KMS-11 (cell line): ENCODE measurements at regions not wholly inside any gene's neighbourhood (a gene's known extent, or its start where the extent isn't known, plus 50 kb on each side); places are given as distances from the start of the nearest gene placed in this dataset.

Experiments used
- H2AFZ ChIP-seq: fragments of 200-600 bp; sonication (generic); 2 replicates; pipeline ENCODE4 v1.6.1; 2016; ENCODE audit warnings: antibody characterized with exemption, mixed run types, low read depth
- H3K27ac ChIP-seq: fragments of 200-600 bp; sonication (generic); 2 replicates; pipeline ENCODE4 v1.6.1; 2016; ENCODE audit warnings: mild to moderate bottlenecking, mixed run types
- H3K27me3 ChIP-seq: fragments of 200-600 bp; sonication (generic); 2 replicates; pipeline ENCODE4 v1.6.1; 2017; ENCODE audit warnings: mild to moderate bottlenecking, low read depth, mixed run types, moderate library complexity; ENCODE audit not compliant: insufficient read depth
- H3K36me3 ChIP-seq: fragments of 200-600 bp; sonication (generic); 2 replicates; pipeline ENCODE4 v1.6.1; 2017; ENCODE audit warnings: mild to moderate bottlenecking, mixed run types; ENCODE audit not compliant: insufficient read depth
- H3K4me1 ChIP-seq: fragments of 200-600 bp; sonication (generic); 2 replicates; pipeline ENCODE4 v1.6.1; 2016; ENCODE audit warnings: mild to moderate bottlenecking, low read depth, mixed run types; ENCODE audit not compliant: poor library complexity, severe bottlenecking
- H3K4me2 ChIP-seq: fragments of 200-600 bp; sonication (generic); 2 replicates; pipeline ENCODE4 v1.7.0; 2016; ENCODE audit warnings: mild to moderate bottlenecking, mixed run types
- H3K4me3 ChIP-seq: fragments of 200-600 bp; sonication (generic); IDR thresholded peaks from 2 replicates; pipeline ENCODE4 v1.6.1; 2017; ENCODE audit warnings: low read depth, low read length, mixed read lengths; ENCODE audit not compliant: insufficient read depth
- H3K79me2 ChIP-seq: fragments of 200-600 bp; sonication (generic); 2 replicates; pipeline ENCODE4 v1.6.1; 2016; ENCODE audit warnings: low read depth, mixed run types; ENCODE audit not compliant: insufficient read depth
- H3K9ac ChIP-seq: fragments of 200-600 bp; sonication (generic); 2 replicates; pipeline ENCODE4 v1.6.1; 2016; ENCODE audit warnings: mild to moderate bottlenecking, mixed run types
- H4K20me1 ChIP-seq: fragments of 200-600 bp; sonication (generic); 2 replicates; pipeline ENCODE4 v1.6.1; 2016; ENCODE audit warnings: mild to moderate bottlenecking, mixed run types; ENCODE audit not compliant: insufficient read depth
- CTCF ChIP-seq: fragments of 200-600 bp; sonication (generic); conservative IDR thresholded peaks from 2 replicates; pipeline ENCODE4 v1.6.1; 2017; ENCODE audit warnings: low read depth, mild to moderate bottlenecking, antibody characterized with exemption, low read length, moderate library complexity, mixed read lengths

GRCh38 chr16:59432896-59433295 lies 698.8 kb upstream of the GOT2 start:
- no peaks in the 10 kb centered on the region for H3K79me2 ChIP-seq
- H3K4me3 ChIP-seq: no peak overlapping the region
- H3K4me2 ChIP-seq: no peak overlapping the region
- no peaks in the 10 kb centered on the region for H3K27me3 ChIP-seq
- no peak overlapping the region for H3K27ac ChIP-seq
- no peak for TF ChIP-seq CTCF
- H3K36me3 ChIP-seq: no peaks in the 10 kb centered on the region
- H3K4me1 ChIP-seq: no peaks in the 10 kb centered on the region
- H4K20me1 ChIP-seq: no peaks in the 10 kb centered on the region
- H3K9ac ChIP-seq: no peak overlapping the region
- H2AFZ ChIP-seq: no peak overlapping the region

- H2AFZ ChIP-seq: no peak overlapping the region
- no peaks in the 10 kb centered on the region for H3K4me1 ChIP-seq
- H3K27ac ChIP-seq: no peak overlapping the region
- H3K4me2 ChIP-seq: no peak overlapping the region
- no peak overlapping the region for H3K4me3 ChIP-seq
- H4K20me1 ChIP-seq: no peaks in the 10 kb centered on the region
- H3K27me3 ChIP-seq: no peaks in the 10 kb centered on the region
- TF ChIP-seq CTCF: no peak
- no peak overlapping the region for H3K9ac ChIP-seq
- H3K36me3 ChIP-seq: no peaks in the 10 kb centered on the region
- H3K79me2 ChIP-seq: no peaks in the 10 kb centered on the region
These were observed 698.2 kb upstream of the GOT2 start for GRCh38 chr16:59432276-59432675.

GRCh38 chr16:59424714-59425273 lies 690.7 kb upstream of the GOT2 start:
- Histone ChIP-seq H4K20me1 (no peaks in the 10 kb centered on the region), H3K27me3 (no peaks in the 10 kb centered on the region), H3K79me2 (no peaks in the 10 kb centered on the region), H3K4me3 (no peak overlapping the region), H3K9ac (no peak overlapping the region), H2AFZ (no peak overlapping the region), H3K36me3 (no peaks in the 10 kb centered on the region), H3K4me1 (no peaks in the 10 kb centered on the region), H3K4me2 (no peak overlapping the region), H3K27ac (no peak overlapping the region)
- TF ChIP-seq CTCF: no peak

- Histone ChIP-seq H3K36me3 (no peaks in the 10 kb centered on the region), H2AFZ (no peak overlapping the region), H3K9ac (no peak overlapping the region), H3K4me2 (no peak overlapping the region), H3K27ac (no peak overlapping the region), H3K27me3 (no peaks in the 10 kb centered on the region), H4K20me1 (no peaks in the 10 kb centered on the region), H3K4me1 (no peaks in the 10 kb centered on the region), H3K79me2 (no peaks in the 10 kb centered on the region), H3K4me3 (no peak overlapping the region)
- TF ChIP-seq CTCF: no peak
These were observed 678.1 kb upstream of the GOT2 start for GRCh38 chr16:59411961-59412841.
